ENCODE measurements at regions not wholly inside any gene's neighbourhood (a gene's known extent, or its start where the extent isn't known, plus 50 kb on each side); places are given as distances from the start of the nearest gene placed in this dataset.

- H4K8ac ChIP-seq (ENCODE audit: low read length) = no peak overlapping the region
- no peak overlapping the region for H2BK15ac ChIP-seq (ENCODE audit: low read depth, poor library complexity, severe bottlenecking)
- no peak overlapping the region for H3K14ac ChIP-seq (ENCODE audit: low read length in 2 of 2)
- no peak overlapping the region for H3K4me2 ChIP-seq (ENCODE audit: low read length, poor library complexity, severe bottlenecking)
- no peak overlapping the region for H2BK5ac ChIP-seq (ENCODE audit: low read depth, low read length, poor library complexity, severe bottlenecking)
- WGBS = no CpG with 5 or more reads among the region's 2 CpGs
- no peak overlapping the region for H3K4ac ChIP-seq (ENCODE audit: low read depth in 1 of 2, low read length in 2 of 2)
- no peak overlapping the region for H2BK120ac ChIP-seq (ENCODE audit: low read depth, low read length)
- H3K9ac ChIP-seq (ENCODE audit: low read length) = no peak overlapping the region
- H2AK5ac ChIP-seq (ENCODE audit: low read length, severe bottlenecking) = no peak overlapping the region
- H4K91ac ChIP-seq (ENCODE audit: low read length) = no peak overlapping the region
- no peaks in the 10 kb centered on the region for H3K79me1 ChIP-seq (replicated peaks; ENCODE audit: low read length, poor library complexity, severe bottlenecking)
- H3K36me3 ChIP-seq (ENCODE audit: control insufficient read depth in 1 of 2, insufficient read depth in 2 of 2, low read depth in 1 of 2, low read length in 2 of 2) = no peaks in the 10 kb centered on the region
- H3K27me3 ChIP-seq (ENCODE audit: control insufficient read depth in 1 of 2, insufficient read depth in 1 of 2, low read length in 2 of 2) = no peaks in the 10 kb centered on the region
- H3K23ac ChIP-seq (ENCODE audit: low read length in 2 of 2) = no peak overlapping the region
- DNase-seq = no peak
- H2AFZ ChIP-seq (ENCODE audit: low read depth, low read length) = no peak overlapping the region
- H3K18ac ChIP-seq (ENCODE audit: low read depth in 1 of 2, low read length in 2 of 2) = no peak overlapping the region
- H3K9me3 ChIP-seq (ENCODE audit: control insufficient read depth, low read length) = no peaks in the 10 kb centered on the region
- no peak overlapping the region for H3K4me3 ChIP-seq (ENCODE audit: insufficient read depth in 1 of 2, low read depth in 1 of 2, low read length in 2 of 2)
- no peak overlapping the region for H2BK12ac ChIP-seq (ENCODE audit: low read length in 2 of 2)
- no peak overlapping the region for H3K27ac ChIP-seq (ENCODE audit: low read length, poor library complexity, severe bottlenecking)
- no peaks in the 10 kb centered on the region for H3K4me1 ChIP-seq (ENCODE audit: control insufficient read depth, insufficient read depth, low read depth, low read length)
Observed at GRCh38 chr11:91326280-91326679, 898.3 kb upstream of the FAT3 start.

- Histone ChIP-seq H4K91ac (ENCODE audit: low read length) (no peak overlapping the region), H3K9me3 (ENCODE audit: control insufficient read depth, low read length) (no peaks in the 10 kb centered on the region), H3K27me3 (ENCODE audit: control insufficient read depth in 1 of 2, insufficient read depth in 1 of 2, low read length in 2 of 2) (no peaks in the 10 kb centered on the region), H3K4ac (ENCODE audit: low read depth in 1 of 2, low read length in 2 of 2) (no peak overlapping the region), H2AK5ac (ENCODE audit: low read length, severe bottlenecking) (no peak overlapping the region), H3K14ac (ENCODE audit: low read length in 2 of 2) (no peak overlapping the region), H2BK120ac (ENCODE audit: low read depth, low read length) (no peak overlapping the region), H2BK15ac (ENCODE audit: low read depth, poor library complexity, severe bottlenecking) (no peak overlapping the region), H3K36me3 (ENCODE audit: control insufficient read depth in 1 of 2, insufficient read depth in 2 of 2, low read depth in 1 of 2, low read length in 2 of 2) (no peaks in the 10 kb centered on the region), H3K4me1 (ENCODE audit: control insufficient read depth, insufficient read depth, low read depth, low read length) (no peaks in the 10 kb centered on the region), H3K27ac (ENCODE audit: low read length, poor library complexity, severe bottlenecking) (no peak overlapping the region), H3K9ac (ENCODE audit: low read length) (no peak overlapping the region), H3K4me2 (ENCODE audit: low read length, poor library complexity, severe bottlenecking) (no peak overlapping the region), H2AFZ (ENCODE audit: low read depth, low read length) (no peak overlapping the region), H2BK5ac (ENCODE audit: low read depth, low read length, poor library complexity, severe bottlenecking) (no peak overlapping the region), H2BK12ac (ENCODE audit: low read length in 2 of 2) (no peak overlapping the region), H3K23ac (ENCODE audit: low read length in 2 of 2) (no peak overlapping the region), H3K4me3 (ENCODE audit: insufficient read depth in 1 of 2, low read depth in 1 of 2, low read length in 2 of 2) (no peak overlapping the region), H3K79me1 (replicated peaks; ENCODE audit: low read length, poor library complexity, severe bottlenecking) (no peaks in the 10 kb centered on the region), H4K8ac (ENCODE audit: low read length) (no peak overlapping the region), H3K18ac (ENCODE audit: low read depth in 1 of 2, low read length in 2 of 2) (no peak overlapping the region)
- DNase-seq = no peak
- 80% methylated on average over 2 of the region's 2 CpGs for WGBS
Observed at GRCh38 chr11:91314521-91314920, 910.1 kb upstream of the FAT3 start.

GRCh38 chr11:91312541-91312940 is 912.1 kb upstream of the FAT3 start:
- H2AK5ac ChIP-seq (ENCODE audit: low read length, severe bottlenecking) = no peak overlapping the region

GRCh38 chr11:91310085-91310484 is 914.5 kb upstream of the FAT3 start:
- Histone ChIP-seq H2AFZ (ENCODE audit: low read depth, low read length) (no peak overlapping the region), H4K91ac (ENCODE audit: low read length) (no peak overlapping the region), H2BK5ac (ENCODE audit: low read depth, low read length, poor library complexity, severe bottlenecking) (no peak overlapping the region), H3K36me3 (ENCODE audit: control insufficient read depth in 1 of 2, insufficient read depth in 2 of 2, low read depth in 1 of 2, low read length in 2 of 2) (no peaks in the 10 kb centered on the region), H2BK120ac (ENCODE audit: low read depth, low read length) (no peak overlapping the region), H2BK15ac (ENCODE audit: low read depth, poor library complexity, severe bottlenecking) (no peak overlapping the region), H3K4me2 (ENCODE audit: low read length, poor library complexity, severe bottlenecking) (peak overlapping the region; percentile 22), H2AK5ac (ENCODE audit: low read length, severe bottlenecking) (no peak overlapping the region), H3K4ac (ENCODE audit: low read depth in 1 of 2, low read length in 2 of 2) (no peak overlapping the region), H3K27me3 (ENCODE audit: control insufficient read depth in 1 of 2, insufficient read depth in 1 of 2, low read length in 2 of 2) (no peaks in the 10 kb centered on the region), H3K9ac (ENCODE audit: low read length) (no peak overlapping the region), H3K27ac (ENCODE audit: low read length, poor library complexity, severe bottlenecking) (no peak overlapping the region), H3K18ac (ENCODE audit: low read depth in 1 of 2, low read length in 2 of 2) (no peak overlapping the region), H3K4me3 (ENCODE audit: insufficient read depth in 1 of 2, low read depth in 1 of 2, low read length in 2 of 2) (no peak overlapping the region), H3K9me3 (ENCODE audit: control insufficient read depth, low read length) (no peaks in the 10 kb centered on the region), H3K79me1 (replicated peaks; ENCODE audit: low read length, poor library complexity, severe bottlenecking) (no peaks in the 10 kb centered on the region), H2BK12ac (ENCODE audit: low read length in 2 of 2) (no peak overlapping the region), H4K8ac (ENCODE audit: low read length) (no peak overlapping the region), H3K14ac (ENCODE audit: low read length in 2 of 2) (no peak overlapping the region), H3K4me1 (ENCODE audit: control insufficient read depth, insufficient read depth, low read depth, low read length) (no peaks in the 10 kb centered on the region), H3K23ac (ENCODE audit: low read length in 2 of 2) (no peak overlapping the region)
- no peak for DNase-seq
- 97% methylated on average over 3 of the region's 3 CpGs for WGBS

More at GRCh38 chr11:91312541-91312940, 912.1 kb upstream of the FAT3 start:
- H3K4me2 ChIP-seq (ENCODE audit: low read length, poor library complexity, severe bottlenecking) = no peak overlapping the region
- H3K14ac ChIP-seq (ENCODE audit: low read length in 2 of 2) = no peak overlapping the region
- H4K8ac ChIP-seq (ENCODE audit: low read length) = no peak overlapping the region
- H3K23ac ChIP-seq (ENCODE audit: low read length in 2 of 2) = no peak overlapping the region
- H3K9me3 ChIP-seq (ENCODE audit: control insufficient read depth, low read length) = no peaks in the 10 kb centered on the region
- no peaks in the 10 kb centered on the region for H3K27me3 ChIP-seq (ENCODE audit: control insufficient read depth in 1 of 2, insufficient read depth in 1 of 2, low read length in 2 of 2)
- H3K4me1 ChIP-seq (ENCODE audit: control insufficient read depth, insufficient read depth, low read depth, low read length) = no peaks in the 10 kb centered on the region
- no peak overlapping the region for H2BK15ac ChIP-seq (ENCODE audit: low read depth, poor library complexity, severe bottlenecking)
- no peaks in the 10 kb centered on the region for H3K79me1 ChIP-seq (replicated peaks; ENCODE audit: low read length, poor library complexity, severe bottlenecking)
- no peak overlapping the region for H3K4me3 ChIP-seq (ENCODE audit: insufficient read depth in 1 of 2, low read depth in 1 of 2, low read length in 2 of 2)
- H3K18ac ChIP-seq (ENCODE audit: low read depth in 1 of 2, low read length in 2 of 2) = no peak overlapping the region
- WGBS = 53% methylated on average over 2 of the region's 2 CpGs
- no peak overlapping the region for H2BK5ac ChIP-seq (ENCODE audit: low read depth, low read length, poor library complexity, severe bottlenecking)
- H2AFZ ChIP-seq (ENCODE audit: low read depth, low read length) = no peak overlapping the region
- H3K27ac ChIP-seq (ENCODE audit: low read length, poor library complexity, severe bottlenecking) = no peak overlapping the region
- no peak overlapping the region for H2BK120ac ChIP-seq (ENCODE audit: low read depth, low read length)
- H3K4ac ChIP-seq (ENCODE audit: low read depth in 1 of 2, low read length in 2 of 2) = no peak overlapping the region
- no peaks in the 10 kb centered on the region for H3K36me3 ChIP-seq (ENCODE audit: control insufficient read depth in 1 of 2, insufficient read depth in 2 of 2, low read depth in 1 of 2, low read length in 2 of 2)
- no peak overlapping the region for H4K91ac ChIP-seq (ENCODE audit: low read length)
- no peak overlapping the region for H2BK12ac ChIP-seq (ENCODE audit: low read length in 2 of 2)
- DNase-seq = no peak
- H3K9ac ChIP-seq (ENCODE audit: low read length) = no peak overlapping the region

All from mesenchymal stem cell (in vitro differentiated cells and primary cell).